ENCODE measurements at regions not wholly inside any gene's neighbourhood (a gene's known extent, or its start where the extent isn't known, plus 50 kb on each side); places are given as distances from the start of the nearest gene placed in this dataset.

GRCh38 chr5:102583276-102584124 is 84.7 kb upstream of the SLCO6A1 start:
- TF ChIP-seq CTCF (IDR thresholded peaks at IDR 0.05) (no peak), POLR2A (IDR thresholded peaks at IDR 0.05) (no peak)

Data from lower leg skin (tissue), 3 donors.